ENCODE measurements at regions not wholly inside any gene's neighbourhood (a gene's known extent, or its start where the extent isn't known, plus 50 kb on each side); places are given as distances from the start of the nearest gene placed in this dataset.
"Not testable (repeated sequence)": the region's sequence is repeated elsewhere in the genome, so short reads cannot be mapped to it uniquely, and the experiment has no call there.

- ChIA-PET CTCF (no interaction called here), POLR2A (no interaction called here)
- no peak for TF ChIP-seq CTCF (IDR thresholded peaks at IDR 0.05; ENCODE audit: insufficient read depth, low read length, missing control alignments)
- no peak for DNase-seq (ENCODE audit: low read depth, low spot score)
- no peak overlapping the region for H3K4me3 ChIP-seq (ENCODE audit: low read depth, low read length)
Observed at GRCh38 chr17:77836557-77837041, 121.9 kb upstream of the TNRC6C start.

- CTCF ChIA-PET; DNase-seq (ENCODE audit: low read depth, low spot score); H3K4me3 ChIP-seq (ENCODE audit: low read depth, low read length); POLR2A ChIA-PET: not testable (repeated sequence)
Observed at GRCh38 chr17:77837072-77837471, 121.4 kb upstream of the TNRC6C start.

- no peak for DNase-seq (ENCODE audit: low read depth, low spot score)
- TF ChIP-seq CTCF (IDR thresholded peaks at IDR 0.05; ENCODE audit: insufficient read depth, low read length, missing control alignments), result no peak
- CTCF ChIA-PET, result no interaction called here
- H3K4me3 ChIP-seq (ENCODE audit: low read depth, low read length), result no peak overlapping the region
- POLR2A ChIA-PET, result no interaction called here
Observed at GRCh38 chr17:77837917-77838316, 120.6 kb upstream of the TNRC6C start.

GRCh38 chr17:77838748-77839697 is 119.5 kb upstream of the TNRC6C start:
- H3K4me3 ChIP-seq (ENCODE audit: low read depth, low read length), result no peak overlapping the region
- ChIA-PET CTCF (no interaction called here), POLR2A (no interaction called here)
- no peak for TF ChIP-seq CTCF (IDR thresholded peaks at IDR 0.05; ENCODE audit: insufficient read depth, low read length, missing control alignments)
- no peak for DNase-seq (ENCODE audit: low read depth, low spot score)

GRCh38 chr17:77839698-77840512 is 118.6 kb upstream of the TNRC6C start:
- DNase-seq (ENCODE audit: low read depth, low spot score), result no peak
- CTCF ChIA-PET, result no interaction called here
- POLR2A ChIA-PET, result no interaction called here
- no peak for TF ChIP-seq CTCF (IDR thresholded peaks at IDR 0.05; ENCODE audit: insufficient read depth, low read length, missing control alignments)
- no peak overlapping the region for H3K4me3 ChIP-seq (ENCODE audit: low read depth, low read length)

GRCh38 chr17:77840513-77841165 is 117.9 kb upstream of the TNRC6C start:
- TF ChIP-seq CTCF (IDR thresholded peaks at IDR 0.05; ENCODE audit: insufficient read depth, low read length, missing control alignments), result no peak
- no peak for DNase-seq (ENCODE audit: low read depth, low spot score)
- ChIA-PET CTCF (no interaction called here), POLR2A (no interaction called here)
- no peak overlapping the region for H3K4me3 ChIP-seq (ENCODE audit: low read depth, low read length)

Measured in AG04449 (cell line).